ENCODE measurements at regions not wholly inside any gene's neighbourhood (a gene's known extent, or its start where the extent isn't known, plus 50 kb on each side); places are given as distances from the start of the nearest gene placed in this dataset.

DNA sequence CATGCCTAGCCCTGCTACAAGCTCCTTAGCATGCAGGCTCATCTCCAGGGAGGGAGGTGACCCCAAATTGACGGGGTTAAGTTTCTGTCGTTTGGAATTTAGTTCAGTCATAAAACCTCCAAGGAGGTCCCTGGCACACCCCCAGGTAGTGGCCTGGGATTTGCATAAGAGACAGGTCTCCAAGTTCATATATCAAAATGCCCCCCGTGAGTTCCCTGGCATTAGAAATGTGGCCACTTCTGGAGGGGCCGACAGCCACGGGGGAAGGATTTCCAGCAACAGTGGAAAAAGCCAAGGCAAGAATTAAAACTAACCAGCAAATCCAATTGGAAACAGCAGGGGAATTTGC is 228.8 kb downstream of the BCL11B start:
- no peak for TF ChIP-seq NR2C2 (CRISPR knock-in tag; IDR thresholded peaks at IDR 0.05)
- TF ChIP-seq, protein P1, sequence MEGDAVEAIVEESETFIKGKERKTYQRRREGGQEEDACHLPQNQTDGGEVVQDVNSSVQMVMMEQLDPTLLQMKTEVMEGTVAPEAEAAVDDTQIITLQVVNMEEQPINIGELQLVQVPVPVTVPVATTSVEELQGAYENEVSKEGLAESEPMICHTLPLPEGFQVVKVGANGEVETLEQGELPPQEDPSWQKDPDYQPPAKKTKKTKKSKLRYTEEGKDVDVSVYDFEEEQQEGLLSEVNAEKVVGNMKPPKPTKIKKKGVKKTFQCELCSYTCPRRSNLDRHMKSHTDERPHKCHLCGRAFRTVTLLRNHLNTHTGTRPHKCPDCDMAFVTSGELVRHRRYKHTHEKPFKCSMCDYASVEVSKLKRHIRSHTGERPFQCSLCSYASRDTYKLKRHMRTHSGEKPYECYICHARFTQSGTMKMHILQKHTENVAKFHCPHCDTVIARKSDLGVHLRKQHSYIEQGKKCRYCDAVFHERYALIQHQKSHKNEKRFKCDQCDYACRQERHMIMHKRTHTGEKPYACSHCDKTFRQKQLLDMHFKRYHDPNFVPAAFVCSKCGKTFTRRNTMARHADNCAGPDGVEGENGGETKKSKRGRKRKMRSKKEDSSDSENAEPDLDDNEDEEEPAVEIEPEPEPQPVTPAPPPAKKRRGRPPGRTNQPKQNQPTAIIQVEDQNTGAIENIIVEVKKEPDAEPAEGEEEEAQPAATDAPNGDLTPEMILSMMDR (IDR thresholded peaks at IDR 0.05) = no peak
- TF ChIP-seq NR3C1 (CRISPR knock-in tag; conservative IDR thresholded peaks at IDR 0.05; ENCODE audit: low read depth) = no peak
- TF ChIP-seq, protein P2, sequence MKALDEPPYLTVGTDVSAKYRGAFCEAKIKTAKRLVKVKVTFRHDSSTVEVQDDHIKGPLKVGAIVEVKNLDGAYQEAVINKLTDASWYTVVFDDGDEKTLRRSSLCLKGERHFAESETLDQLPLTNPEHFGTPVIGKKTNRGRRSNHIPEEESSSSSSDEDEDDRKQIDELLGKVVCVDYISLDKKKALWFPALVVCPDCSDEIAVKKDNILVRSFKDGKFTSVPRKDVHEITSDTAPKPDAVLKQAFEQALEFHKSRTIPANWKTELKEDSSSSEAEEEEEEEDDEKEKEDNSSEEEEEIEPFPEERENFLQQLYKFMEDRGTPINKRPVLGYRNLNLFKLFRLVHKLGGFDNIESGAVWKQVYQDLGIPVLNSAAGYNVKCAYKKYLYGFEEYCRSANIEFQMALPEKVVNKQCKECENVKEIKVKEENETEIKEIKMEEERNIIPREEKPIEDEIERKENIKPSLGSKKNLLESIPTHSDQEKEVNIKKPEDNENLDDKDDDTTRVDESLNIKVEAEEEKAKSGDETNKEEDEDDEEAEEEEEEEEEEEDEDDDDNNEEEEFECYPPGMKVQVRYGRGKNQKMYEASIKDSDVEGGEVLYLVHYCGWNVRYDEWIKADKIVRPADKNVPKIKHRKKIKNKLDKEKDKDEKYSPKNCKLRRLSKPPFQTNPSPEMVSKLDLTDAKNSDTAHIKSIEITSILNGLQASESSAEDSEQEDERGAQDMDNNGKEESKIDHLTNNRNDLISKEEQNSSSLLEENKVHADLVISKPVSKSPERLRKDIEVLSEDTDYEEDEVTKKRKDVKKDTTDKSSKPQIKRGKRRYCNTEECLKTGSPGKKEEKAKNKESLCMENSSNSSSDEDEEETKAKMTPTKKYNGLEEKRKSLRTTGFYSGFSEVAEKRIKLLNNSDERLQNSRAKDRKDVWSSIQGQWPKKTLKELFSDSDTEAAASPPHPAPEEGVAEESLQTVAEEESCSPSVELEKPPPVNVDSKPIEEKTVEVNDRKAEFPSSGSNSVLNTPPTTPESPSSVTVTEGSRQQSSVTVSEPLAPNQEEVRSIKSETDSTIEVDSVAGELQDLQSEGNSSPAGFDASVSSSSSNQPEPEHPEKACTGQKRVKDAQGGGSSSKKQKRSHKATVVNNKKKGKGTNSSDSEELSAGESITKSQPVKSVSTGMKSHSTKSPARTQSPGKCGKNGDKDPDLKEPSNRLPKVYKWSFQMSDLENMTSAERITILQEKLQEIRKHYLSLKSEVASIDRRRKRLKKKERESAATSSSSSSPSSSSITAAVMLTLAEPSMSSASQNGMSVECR (CRISPR knock-in tag; IDR thresholded peaks at IDR 0.05; ENCODE audit: borderline replicate concordance) = no peak
- no peak for TF ChIP-seq GRHL2 (CRISPR knock-in tag; IDR thresholded peaks at IDR 0.05; ENCODE audit: insufficient replicate concordance, severe bottlenecking)
- no peak for TF ChIP-seq ATF2 (CRISPR knock-in tag; IDR thresholded peaks at IDR 0.05; ENCODE audit: borderline replicate concordance, low read depth)
- TF ChIP-seq, protein P3, sequence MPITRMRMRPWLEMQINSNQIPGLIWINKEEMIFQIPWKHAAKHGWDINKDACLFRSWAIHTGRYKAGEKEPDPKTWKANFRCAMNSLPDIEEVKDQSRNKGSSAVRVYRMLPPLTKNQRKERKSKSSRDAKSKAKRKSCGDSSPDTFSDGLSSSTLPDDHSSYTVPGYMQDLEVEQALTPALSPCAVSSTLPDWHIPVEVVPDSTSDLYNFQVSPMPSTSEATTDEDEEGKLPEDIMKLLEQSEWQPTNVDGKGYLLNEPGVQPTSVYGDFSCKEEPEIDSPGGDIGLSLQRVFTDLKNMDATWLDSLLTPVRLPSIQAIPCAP (CRISPR knock-in tag; IDR thresholded peaks at IDR 0.05) = no peak

All from WTC11 (cell line).